HG03039 (cell line): ENCODE measurements at regions not wholly inside any gene's neighbourhood (a gene's known extent, or its start where the extent isn't known, plus 50 kb on each side); places are given as distances from the start of the nearest gene placed in this dataset.

Experiments used
- ATAC-seq: cut with Tn5 transposase; IDR thresholded peaks from one replicate; pipeline ENCODE4 v1.9.1; 2021; ENCODE audit warnings: mild to moderate bottlenecking, moderate library complexity; ENCODE audit not compliant: unreplicated experiment

DNA sequence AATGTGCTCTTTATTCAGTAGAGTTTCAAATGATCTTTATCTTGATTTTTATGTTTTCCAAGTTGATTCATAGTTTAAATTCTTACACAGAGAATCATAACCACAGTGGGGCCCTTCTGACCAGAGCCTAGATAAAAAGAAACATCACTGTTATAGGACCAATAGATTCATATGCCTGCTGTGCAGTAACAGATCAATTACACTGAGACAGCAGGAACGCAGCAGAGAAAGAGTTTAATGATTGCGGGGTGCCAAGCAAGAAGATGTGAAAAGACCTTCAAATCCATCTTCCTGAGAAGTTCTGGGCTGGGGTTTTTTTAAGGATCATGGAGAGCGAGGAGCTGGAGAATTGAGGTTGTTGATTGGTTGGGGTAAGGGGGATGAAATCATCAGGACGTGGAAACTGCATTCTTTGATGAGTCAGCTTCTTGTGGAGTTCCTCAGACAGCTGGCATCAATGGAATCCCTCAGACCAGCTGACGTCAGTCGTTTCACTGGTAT is 346.6 kb downstream of the TBC1D4 start:
- ATAC-seq: no peak

DNA sequence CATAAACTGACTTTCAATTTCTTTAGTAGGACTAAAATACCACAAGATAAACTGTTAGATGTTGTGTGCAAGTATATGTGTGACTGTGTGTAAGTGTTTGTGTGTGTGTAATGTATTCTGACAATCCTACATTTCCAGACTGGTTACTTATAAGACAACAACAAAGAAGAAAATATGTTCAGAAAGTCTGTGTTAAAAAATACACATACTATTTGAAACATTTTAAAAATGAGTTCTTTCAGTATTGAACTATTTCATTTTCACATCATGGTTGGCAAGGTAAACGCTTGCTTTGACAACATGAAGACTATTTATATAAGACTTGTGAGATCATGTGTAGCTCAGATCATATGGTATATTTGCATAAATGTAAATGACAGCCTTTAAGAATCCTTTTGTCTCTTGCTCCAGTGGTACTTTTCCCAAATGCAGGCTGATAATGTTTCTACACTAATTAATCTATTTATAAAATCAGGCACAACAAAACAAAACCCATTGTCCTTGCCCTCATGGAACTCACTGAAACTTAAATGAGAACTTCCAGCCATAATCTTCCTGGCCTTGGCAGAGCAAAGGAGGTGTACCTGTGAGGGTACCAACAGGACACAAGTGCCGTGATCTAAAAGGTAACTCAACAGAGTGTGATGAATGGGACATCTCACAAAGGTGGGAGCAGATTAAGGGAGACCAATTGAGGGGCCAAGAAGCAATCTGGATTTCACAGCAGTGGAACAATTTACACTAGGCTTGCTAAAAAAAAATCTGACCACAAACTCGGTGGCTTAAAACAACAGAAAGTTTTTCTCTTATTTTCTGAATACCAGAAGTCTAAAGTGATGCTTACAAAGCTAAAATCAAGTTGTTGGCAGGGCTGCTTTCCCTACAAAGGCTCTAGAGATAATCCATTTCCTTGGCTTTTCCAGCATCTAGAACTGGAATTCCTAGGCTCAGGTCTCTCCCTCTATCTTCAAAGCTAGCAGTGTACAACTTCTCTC is 349.0 kb downstream of the TBC1D4 start:
- ATAC-seq: no peak

DNA sequence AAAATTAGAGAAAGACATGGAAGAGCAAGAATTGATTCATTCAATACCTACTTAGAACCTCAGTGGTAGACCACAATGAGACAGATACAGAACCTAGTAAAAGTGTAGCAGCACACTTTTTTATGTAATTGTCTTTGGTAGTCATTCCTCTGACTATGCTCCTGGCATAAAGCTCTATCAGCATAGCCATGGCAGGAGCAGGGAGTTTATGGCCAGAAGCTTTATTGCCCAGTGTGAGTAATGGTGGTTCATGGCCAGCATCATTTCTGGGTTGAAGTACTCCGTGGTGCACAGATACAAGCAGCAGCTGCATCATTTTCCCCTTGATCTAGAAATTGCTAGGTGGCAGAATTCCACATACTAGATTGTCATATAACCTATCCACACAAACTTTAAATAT is 352.6 kb downstream of the TBC1D4 start:
- ATAC-seq: no peak

DNA sequence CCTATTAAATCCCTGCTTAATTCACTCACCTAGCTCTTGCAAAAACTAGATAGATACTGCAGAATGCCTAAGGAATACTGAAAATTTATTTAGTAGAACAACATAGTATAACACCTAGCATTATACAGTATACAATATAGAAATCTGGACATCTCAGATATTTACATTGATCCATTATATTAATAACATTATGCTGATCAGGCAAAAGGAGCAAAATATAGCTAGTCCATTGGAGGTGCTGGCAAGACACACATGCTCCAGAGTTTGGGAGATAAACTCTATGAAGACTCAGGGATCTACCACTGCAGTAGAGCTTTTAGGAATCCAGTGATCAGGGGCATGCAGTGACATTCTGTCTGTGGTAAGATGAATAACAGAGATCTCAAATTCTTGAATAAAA is 357.6 kb downstream of the TBC1D4 start:
- no peak for ATAC-seq

DNA sequence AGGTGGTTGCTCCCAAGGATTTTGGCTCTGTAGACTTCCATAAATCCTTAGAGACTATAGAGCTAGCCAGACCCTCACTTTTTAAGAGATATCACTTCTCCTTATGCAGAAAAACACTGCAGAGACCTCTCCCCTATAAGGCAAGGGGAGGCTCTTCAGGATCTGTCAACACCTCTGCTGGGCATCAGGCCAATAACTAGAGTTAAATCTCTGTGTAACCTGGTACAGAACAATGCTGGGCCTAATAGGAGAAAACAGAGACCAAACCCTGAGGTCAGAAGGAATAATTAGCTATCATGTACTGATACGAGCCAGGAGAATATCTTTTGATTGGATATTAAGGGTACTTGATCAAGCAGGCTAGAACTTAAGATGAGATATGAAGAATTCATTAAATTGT is 358.5 kb downstream of the TBC1D4 start:
- ATAC-seq: no peak

DNA sequence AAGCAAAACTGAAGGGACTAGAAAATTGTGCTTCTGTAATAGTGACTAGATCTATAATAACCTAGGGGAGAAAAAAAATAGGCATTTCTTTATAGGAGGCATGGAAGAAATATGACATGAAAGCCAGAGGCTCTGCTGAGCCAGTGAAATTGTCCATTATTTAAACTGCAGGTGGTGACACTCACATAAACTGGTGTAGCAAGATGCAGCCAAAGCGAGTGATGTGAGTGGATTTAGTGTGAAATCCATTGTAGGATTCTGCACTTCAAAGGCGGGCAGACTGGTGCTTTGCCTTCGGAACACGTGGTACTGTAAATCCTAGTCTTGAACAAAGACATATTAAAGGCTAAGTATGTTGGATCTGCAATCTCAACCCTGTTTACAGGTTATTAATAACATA is 361.9 kb downstream of the TBC1D4 start:
- no peak for ATAC-seq

DNA sequence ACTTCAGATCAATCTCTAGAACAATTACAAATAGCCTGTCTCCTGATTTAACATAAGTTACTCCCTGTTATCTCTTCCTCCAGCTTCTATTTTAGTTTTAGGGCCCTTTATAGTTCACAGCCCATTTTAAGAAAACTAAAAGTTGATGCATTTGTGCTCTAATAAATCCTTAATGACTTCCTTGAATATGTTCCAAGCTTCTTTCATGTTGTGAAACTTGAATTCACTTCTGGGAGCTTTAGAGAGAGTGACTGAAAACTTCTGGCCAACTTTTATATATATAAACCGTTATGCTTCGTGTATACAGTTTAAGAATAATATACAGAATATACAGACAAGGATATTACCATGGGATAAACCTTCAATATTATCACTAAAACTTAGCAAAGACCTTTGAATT is 366.8 kb downstream of the TBC1D4 start:
- no peak for ATAC-seq

DNA sequence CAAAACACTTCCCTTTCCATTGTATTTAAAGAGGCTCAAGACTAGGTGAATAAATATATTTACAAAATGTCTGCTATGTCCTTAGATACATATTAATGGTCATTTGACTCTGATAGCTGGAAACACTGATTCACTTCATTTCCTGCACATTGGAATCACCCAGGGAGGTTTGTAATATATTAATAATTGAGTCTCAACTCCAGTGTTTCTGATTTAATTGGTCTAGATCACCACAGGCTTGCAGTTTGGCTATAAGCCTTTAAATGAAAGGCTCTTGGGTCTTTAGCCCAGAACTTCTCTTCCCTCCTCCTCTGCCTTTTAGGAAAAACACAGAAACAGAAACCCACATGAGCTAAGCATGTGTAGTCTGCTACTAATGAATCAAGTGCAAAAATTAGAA is 378.0 kb downstream of the TBC1D4 start:
- ATAC-seq: no peak

DNA sequence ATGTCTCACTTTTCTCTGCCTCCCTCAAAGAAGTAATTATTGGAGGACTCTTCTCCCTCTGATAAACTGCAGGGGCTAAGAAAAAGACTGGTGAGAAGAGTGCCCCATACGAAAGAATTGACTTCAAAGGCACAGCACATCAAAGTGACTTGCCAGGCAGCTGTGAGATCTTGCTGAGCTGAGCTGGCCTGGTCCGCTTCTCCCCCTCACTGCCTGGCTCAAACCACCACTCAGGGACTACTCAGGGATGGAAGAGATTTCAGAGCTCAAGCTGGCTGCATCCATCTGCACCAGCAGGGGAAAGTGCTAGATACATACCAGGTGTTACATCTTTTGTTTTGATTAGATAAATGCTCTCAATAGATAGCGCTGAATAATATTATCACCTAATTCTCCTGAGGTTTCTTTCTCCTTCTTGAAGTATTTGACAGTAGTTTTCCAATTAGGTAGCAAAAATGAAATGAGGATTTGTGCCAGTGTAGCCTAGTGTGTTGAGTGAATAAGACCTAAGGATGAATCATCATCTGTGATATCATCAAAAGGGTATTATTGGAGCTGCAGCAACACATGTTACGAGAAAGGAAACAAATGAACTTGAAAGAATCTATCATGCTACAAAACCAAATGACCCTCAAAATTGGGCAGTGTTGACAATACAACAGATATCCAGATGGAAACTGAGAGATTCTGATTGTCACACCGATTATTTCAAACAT is 379.8 kb downstream of the TBC1D4 start:
- ATAC-seq: no peak

DNA sequence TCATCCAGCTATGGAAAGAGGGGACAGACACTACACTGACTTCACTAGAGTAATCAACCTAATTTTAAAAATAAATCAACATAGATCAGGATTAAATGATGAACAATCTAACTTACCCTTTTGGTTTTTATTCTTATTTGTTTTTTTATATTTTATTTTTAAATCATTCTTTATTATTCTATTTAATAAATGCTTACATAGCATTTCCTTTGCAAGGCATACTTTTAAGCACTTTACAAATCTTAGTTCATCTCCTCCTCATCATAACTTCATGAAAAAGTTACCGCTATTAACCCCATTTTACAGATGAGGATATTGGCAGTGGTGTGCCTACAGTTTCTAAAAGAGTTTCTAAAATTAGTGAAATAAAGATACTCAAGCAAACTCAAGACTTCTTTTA is 380.6 kb downstream of the TBC1D4 start:
- no peak for ATAC-seq

DNA sequence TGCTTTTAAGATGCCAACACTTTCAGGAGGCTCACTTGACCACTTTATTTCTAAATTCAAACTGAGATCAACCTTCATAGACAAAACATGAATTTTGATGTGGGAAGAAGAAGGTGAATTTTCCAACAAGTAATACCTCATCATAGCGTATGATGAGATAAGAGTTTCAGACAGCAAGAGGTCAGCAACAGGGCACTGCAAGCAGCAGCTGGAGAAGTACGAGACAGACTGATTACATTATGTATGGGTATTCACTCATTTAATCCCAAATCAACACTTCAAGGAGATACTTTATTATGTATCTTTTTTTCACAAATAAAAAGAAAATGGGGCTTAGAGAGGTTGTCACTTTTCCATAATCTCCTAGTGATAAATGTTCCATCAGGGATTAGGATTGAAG is 389.8 kb downstream of the TBC1D4 start:
- no peak for ATAC-seq

DNA sequence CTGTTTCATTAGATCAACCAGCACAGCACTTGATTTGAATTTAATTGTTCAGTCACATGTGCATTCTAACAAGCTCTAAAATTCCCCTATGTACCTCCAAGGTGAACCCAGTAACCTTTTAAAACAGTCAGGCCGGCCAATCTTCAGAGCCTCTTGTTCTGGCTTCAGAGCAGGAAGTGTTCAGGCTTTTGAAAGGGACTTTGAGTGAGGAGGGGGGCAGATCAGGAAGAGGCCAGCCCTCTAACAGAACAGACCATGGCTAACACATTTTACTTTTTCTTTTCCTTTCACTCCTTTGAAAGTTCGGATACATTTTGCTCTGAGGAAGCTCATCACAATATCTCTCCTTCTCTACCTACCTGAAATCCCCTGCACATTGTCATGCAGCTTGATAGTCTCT is 390.3 kb downstream of the TBC1D4 start:
- ATAC-seq: no peak

DNA sequence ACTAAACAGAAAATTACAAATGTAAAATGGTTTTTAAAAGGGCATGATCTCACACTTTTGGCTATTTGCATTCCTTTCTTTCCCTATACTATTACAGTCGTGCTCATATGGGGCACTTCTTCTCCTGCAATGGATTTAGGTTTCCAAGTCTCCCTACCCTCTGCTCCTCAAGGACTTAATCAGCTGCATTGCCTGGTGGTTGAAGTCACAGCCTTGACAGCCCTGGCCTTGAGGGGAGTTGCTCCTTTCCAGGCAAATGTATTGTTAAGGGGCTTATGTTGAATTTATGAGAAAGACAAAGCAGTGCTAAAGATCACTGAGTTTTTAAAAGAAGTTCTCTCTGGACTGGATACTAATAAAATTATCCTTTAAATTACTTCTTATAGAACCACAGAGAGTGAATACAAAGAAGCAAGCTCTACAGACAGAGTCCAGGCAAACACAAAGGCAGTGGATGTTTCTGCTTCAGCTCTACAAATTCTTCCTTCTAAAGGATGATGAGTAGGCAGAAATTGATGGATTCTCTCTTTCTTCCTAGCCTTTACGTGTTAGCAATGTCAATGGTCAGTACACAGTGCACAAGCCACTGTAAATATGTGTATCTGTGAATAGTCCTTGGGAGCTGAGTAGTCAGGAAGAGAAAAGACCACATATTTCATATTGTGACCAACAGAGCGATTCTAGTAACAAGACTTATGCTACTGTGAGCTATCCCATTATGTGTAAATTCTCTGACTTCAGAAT is 390.9 kb downstream of the TBC1D4 start:
- ATAC-seq: no peak

DNA sequence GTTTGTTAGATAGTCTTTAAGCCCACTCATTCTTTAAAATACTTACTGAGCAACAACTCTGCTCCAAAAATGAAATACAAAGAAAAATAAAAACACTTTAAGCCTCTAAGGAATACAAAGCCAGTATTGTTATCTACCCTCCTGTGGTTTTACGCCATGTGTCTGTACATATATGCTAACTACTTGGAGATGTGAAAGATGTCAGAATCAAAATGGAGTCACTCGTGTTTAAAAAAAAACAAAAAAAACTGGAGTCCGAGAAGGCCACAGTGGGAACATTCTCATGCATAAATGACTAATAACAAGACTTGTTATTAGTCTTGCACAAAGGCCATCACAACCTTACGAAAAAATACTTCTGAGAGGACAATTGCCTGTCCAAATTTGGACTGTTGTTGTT is 393.1 kb downstream of the TBC1D4 start:
- no peak for ATAC-seq

DNA sequence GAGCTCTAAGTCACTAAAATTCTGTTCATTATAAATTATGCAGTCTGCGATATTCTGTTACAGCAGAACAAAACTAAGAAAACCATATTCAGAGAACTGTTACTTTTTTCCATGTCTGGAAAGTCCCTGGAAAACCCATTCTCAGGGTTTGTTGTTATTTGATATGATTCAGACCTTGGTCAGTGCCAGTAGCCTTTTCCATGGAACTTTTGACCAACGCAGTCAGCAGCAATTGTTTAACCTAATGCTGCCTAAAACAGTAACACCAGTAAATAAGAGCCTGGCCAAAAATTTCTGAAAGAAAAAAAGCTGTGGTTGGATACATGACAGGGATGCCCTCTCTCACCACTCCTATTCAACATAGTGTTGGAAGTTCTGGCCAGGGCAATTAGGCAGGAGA is 402.7 kb downstream of the TBC1D4 start:
- no peak for ATAC-seq

DNA sequence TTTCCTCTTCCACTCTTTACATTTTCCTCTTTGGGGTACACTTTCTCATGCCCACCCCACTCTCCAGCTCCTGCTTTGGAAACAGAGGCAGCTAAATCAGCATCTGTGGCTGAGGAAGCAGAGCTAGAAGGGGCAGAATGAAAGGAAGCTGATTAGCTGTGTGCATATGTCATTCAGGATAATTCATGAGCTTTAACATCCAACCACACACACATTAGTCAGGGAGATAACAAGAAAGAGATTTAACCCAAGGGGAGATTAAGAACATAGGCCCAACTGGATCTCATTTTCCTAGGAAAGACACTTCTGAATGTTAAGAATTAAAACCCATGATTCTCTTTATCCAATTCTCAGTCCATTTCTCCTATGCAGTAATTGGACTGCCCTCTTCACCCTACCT is 405.5 kb downstream of the TBC1D4 start:
- no peak for ATAC-seq

DNA sequence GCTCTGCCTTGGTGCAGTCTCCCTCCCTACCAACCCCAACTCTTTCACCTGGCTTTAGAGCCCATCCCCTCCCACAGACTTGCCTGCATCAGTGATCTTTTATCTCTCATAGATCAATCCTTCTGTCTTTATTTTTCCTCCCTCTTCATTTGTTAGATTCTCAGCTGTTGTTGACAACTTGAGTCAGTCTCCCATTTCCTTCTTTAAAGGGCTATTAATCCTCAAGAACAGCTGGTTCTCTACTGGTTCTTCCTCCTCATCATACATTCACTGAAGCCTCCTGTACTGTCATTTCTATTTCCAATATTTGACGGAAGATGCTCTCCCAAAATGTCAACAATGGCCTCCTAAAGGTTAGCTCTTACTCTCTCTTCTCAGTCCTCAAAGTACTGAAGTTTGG is 408.2 kb downstream of the TBC1D4 start:
- ATAC-seq: no peak

DNA sequence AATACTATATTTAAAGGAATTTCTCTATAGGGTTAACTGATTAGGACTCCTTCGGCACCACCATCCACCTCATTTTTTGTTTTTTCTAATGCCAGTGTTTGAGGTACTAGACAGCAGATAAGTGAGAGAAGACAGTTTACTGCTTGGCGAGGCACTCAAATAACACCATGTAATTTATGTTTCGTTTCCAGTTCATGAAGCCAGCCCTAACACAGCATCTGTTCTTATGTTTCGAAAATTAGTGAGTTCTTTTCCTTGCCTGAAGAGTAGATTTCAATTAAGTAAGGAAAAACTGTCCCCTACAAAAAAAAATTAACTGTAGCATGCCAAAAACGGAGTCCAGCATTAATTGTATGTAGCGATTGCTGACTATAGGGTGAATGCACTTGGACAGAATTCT is 409.1 kb downstream of the TBC1D4 start:
- no peak for ATAC-seq

DNA sequence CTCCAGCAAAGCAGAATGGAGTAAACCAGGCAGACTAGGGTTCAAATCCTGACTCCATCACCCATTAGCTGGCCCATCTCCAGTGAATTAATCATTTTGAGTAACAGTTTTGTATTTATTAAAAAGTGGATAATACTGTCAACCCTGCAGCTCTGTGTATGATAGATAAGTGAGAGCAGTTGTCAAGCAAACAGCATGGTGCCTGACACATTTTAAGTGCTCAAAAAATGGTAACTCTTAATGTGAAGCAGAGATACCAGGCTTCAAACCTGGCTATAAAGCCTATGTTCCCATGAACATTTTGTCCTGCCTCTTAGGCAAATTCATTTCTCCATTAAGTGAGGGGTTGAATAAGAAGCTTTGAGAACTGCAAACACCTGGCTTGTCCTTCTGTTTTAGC is 409.6 kb downstream of the TBC1D4 start:
- ATAC-seq: no peak

DNA sequence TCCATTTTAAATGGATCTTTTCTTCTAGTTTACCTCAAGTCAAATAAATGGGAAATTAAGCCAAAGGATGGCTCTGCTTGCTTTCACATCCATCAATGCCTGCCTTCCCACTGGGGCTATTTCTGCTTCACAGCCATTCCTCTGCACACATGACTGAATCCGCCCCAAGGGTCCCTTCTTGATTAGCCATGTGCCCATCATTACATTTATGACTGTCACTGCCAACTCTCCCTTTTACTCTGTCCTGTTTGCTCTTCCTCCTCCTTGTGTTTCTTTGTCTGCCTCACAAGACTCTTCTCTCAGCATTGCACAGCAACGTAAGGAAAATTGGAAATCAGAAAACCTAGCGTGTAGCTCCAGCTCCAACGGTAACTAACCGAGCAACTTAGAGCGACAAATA is 410.2 kb downstream of the TBC1D4 start:
- no peak for ATAC-seq

DNA sequence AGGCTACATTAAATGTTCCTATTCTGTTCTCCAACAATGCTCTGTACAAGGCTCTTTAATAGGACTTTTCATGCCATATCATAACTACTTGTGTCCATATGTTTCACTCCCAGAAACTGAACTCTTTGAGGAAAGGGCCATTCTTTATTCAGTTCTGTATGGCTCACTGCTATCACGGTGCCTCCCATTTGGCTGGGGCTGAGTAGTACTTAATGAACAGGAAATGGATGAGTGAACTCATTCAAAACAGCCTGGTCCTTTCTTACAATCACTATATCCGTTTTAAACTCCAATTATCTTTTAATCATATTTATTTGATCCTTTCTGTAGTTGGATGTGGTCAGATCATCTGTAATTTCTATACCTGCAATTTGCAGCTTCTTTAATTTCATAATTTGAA is 410.6 kb downstream of the TBC1D4 start:
- no peak for ATAC-seq
